Osteoblast (primary cell): ENCODE measurements at regions not wholly inside any gene's neighbourhood (a gene's known extent, or its start where the extent isn't known, plus 50 kb on each side); places are given as distances from the start of the nearest gene placed in this dataset.

Experiments
- DNase-seq: peaks from one replicate; pipeline ENCODE4 v3.0.0; 2011; ENCODE audit warnings: low spot score, mixed read lengths; ENCODE audit not compliant: insufficient read length; ENCODE audit errors: missing footprints
- H2AFZ ChIP-seq: 2 replicates; pipeline ENCODE4 v1.6.0; 2011; ENCODE audit warnings: mild to moderate bottlenecking, low read length
- H3K27ac ChIP-seq: 2 replicates; pipeline ENCODE4 v1.5.1; 2011; ENCODE audit warnings: mild to moderate bottlenecking, low read depth, low read length, moderate library complexity
- H3K27me3 ChIP-seq: 2 replicates; pipeline ENCODE4 v1.6.0; 2012; ENCODE audit warnings: mild to moderate bottlenecking, control low read depth, inconsistent platforms, low read length, moderate library complexity; ENCODE audit not compliant: insufficient read depth
- H3K36me3 ChIP-seq: 2 replicates; pipeline ENCODE4 v1.5.1; 2011; ENCODE audit warnings: mild to moderate bottlenecking, low read length, control low read depth, moderate library complexity; ENCODE audit not compliant: insufficient read depth
- H3K4me1 ChIP-seq: 2 replicates; pipeline ENCODE4 v1.5.1; 2011; ENCODE audit warnings: mild to moderate bottlenecking, low read length, control low read depth, moderate library complexity; ENCODE audit not compliant: insufficient read depth
- H3K4me2 ChIP-seq: 2 replicates; pipeline ENCODE4 v1.6.0; 2011; ENCODE audit warnings: mild to moderate bottlenecking, low read length; ENCODE audit not compliant: insufficient read depth
- H3K4me3 ChIP-seq: fragments of 200-600 bp; sonication (generic); 3 replicates; pipeline ENCODE4 v1.5.1; 2012; ENCODE audit warnings: mild to moderate bottlenecking, low read length, inconsistent platforms; ENCODE audit not compliant: insufficient read depth
- H3K79me2 ChIP-seq: 2 replicates; pipeline ENCODE4 v1.6.0; 2012; ENCODE audit warnings: mild to moderate bottlenecking, low read length, control low read depth, inconsistent platforms; ENCODE audit not compliant: insufficient read depth
- H3K9me3 ChIP-seq: 2 replicates; pipeline ENCODE4 v1.5.1; 2011; ENCODE audit warnings: low read depth, low read length, control low read depth
- H4K20me1 ChIP-seq: 2 replicates; pipeline ENCODE4 v1.6.0; 2012; ENCODE audit warnings: mild to moderate bottlenecking, low read length, control low read depth; ENCODE audit not compliant: insufficient read depth
- TF ChIP-seq, protein P1 (sequence below): IDR thresholded peaks from 2 replicates; pipeline ENCODE4 v1.5.1; 2011; ENCODE audit warnings: mild to moderate bottlenecking, low read depth, low read length, moderate library complexity; ENCODE audit errors: extremely low read depth

DNA sequence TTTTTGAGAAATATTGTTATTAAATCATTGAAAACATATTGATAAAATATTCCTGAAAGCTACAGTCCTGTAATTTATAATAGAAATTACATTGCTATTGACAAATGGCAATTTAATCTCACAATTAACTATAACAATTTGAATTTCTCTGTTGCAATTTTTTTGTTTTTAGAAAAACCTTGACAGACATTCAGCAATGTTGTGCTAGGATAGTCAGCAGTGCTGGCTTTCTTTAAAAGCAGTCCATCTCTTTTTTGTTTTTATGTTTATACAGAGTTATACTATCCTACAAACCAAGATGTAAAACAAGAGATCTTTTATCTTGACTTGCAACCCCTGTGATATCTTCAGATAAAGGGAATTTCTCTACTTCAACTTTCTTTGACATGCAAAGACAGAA is 93.1 kb downstream of the TUSC7 start:
- Histone ChIP-seq H3K4me1 (no peaks in the 10 kb centered on the region), H3K27me3 (no peaks in the 10 kb centered on the region), H3K27ac (no peak overlapping the region), H4K20me1 (no peaks in the 10 kb centered on the region), H3K4me3 (no peak overlapping the region), H3K9me3 (no peaks in the 10 kb centered on the region), H3K36me3 (no peaks in the 10 kb centered on the region), H2AFZ (no peak overlapping the region), H3K79me2 (no peaks in the 10 kb centered on the region), H3K4me2 (no peak overlapping the region)
- TF ChIP-seq, protein P1, sequence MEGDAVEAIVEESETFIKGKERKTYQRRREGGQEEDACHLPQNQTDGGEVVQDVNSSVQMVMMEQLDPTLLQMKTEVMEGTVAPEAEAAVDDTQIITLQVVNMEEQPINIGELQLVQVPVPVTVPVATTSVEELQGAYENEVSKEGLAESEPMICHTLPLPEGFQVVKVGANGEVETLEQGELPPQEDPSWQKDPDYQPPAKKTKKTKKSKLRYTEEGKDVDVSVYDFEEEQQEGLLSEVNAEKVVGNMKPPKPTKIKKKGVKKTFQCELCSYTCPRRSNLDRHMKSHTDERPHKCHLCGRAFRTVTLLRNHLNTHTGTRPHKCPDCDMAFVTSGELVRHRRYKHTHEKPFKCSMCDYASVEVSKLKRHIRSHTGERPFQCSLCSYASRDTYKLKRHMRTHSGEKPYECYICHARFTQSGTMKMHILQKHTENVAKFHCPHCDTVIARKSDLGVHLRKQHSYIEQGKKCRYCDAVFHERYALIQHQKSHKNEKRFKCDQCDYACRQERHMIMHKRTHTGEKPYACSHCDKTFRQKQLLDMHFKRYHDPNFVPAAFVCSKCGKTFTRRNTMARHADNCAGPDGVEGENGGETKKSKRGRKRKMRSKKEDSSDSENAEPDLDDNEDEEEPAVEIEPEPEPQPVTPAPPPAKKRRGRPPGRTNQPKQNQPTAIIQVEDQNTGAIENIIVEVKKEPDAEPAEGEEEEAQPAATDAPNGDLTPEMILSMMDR, result no peak
- DNase-seq, result no peak

DNA sequence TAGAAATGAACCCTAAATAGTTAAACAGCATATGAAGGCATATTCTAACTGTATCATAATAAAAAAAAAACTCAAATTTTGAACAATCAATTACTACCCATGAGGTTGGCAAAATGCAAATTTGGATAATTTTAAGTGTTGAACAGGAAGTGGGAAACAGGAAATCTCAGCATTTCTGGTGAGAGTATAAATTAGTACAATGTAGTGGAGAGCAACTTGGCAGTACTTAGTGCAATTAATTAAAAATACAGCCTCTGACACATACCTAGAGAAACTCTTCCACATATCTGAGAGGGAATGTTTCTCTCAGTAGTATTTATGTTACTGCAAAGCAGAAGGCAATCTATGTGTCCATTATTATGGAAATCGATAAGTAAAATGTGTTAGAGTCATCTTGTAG is 96.8 kb downstream of the TUSC7 start:
- no peaks in the 10 kb centered on the region for H3K9me3 ChIP-seq
- no peak overlapping the region for H3K4me2 ChIP-seq
- no peaks in the 10 kb centered on the region for H3K4me1 ChIP-seq
- TF ChIP-seq, protein P1, result no peak
- H3K27ac ChIP-seq, result no peak overlapping the region
- no peak overlapping the region for H3K4me3 ChIP-seq
- H4K20me1 ChIP-seq, result no peaks in the 10 kb centered on the region
- no peaks in the 10 kb centered on the region for H3K79me2 ChIP-seq
- no peak overlapping the region for H2AFZ ChIP-seq
- no peak for DNase-seq
- no peaks in the 10 kb centered on the region for H3K36me3 ChIP-seq
- H3K27me3 ChIP-seq, result no peaks in the 10 kb centered on the region

DNA sequence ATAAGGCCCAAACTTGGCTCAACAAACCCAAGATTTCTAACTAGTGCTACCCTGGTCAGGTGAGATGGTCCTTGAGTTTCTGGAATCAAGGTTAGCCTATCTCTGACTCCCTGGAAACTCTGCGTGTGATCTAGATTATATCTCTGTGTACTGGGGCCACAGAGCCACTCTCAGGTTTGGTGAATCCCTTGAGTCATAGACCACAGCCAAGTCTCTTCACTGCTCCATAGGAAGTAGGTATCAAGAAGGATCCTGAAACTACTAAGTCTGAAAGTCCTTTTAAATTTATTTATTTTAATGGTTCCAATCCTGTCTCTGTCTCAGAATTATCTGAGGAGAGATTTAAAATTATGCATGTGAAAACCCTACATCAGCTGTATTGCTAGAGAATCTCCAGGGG is 99.1 kb downstream of the TUSC7 start:
- Histone ChIP-seq H3K27me3 (no peaks in the 10 kb centered on the region), H2AFZ (no peak overlapping the region), H3K36me3 (no peaks in the 10 kb centered on the region), H3K4me3 (no peak overlapping the region), H3K79me2 (no peaks in the 10 kb centered on the region), H3K27ac (no peak overlapping the region), H3K4me2 (no peak overlapping the region), H3K4me1 (no peaks in the 10 kb centered on the region), H4K20me1 (no peaks in the 10 kb centered on the region), H3K9me3 (no peaks in the 10 kb centered on the region)
- TF ChIP-seq, protein P1, result no peak
- peak; percentile 27 for DNase-seq

DNA sequence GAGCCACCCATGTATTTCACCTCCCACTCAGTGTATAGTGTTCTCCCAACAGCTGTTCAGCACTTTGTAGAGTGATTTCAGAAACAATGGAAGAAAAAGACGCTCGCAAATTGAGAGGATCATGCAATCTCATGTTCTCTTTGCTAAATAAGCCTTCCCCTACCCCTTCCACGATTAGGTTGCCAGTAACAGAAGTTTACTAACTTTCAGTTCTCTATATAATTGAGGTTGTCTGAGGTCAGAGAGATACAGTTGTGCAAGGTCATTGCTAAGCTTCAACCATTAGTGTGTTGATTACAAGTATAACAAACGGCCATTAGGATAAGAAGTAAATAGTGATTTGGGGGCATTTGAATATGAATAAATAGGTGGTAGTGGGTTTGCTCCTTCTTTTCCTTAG is 99.6 kb downstream of the TUSC7 start:
- TF ChIP-seq, protein P1, result no peak

More for the DNA sequence above, 99.6 kb downstream of the TUSC7 start:
- no peaks in the 10 kb centered on the region for H3K79me2 ChIP-seq
- H2AFZ ChIP-seq, result no peak overlapping the region
- H3K9me3 ChIP-seq, result no peaks in the 10 kb centered on the region
- no peaks in the 10 kb centered on the region for H3K27me3 ChIP-seq
- no peaks in the 10 kb centered on the region for H4K20me1 ChIP-seq
- H3K36me3 ChIP-seq, result no peaks in the 10 kb centered on the region
- H3K4me1 ChIP-seq, result no peaks in the 10 kb centered on the region
- no peak overlapping the region for H3K4me2 ChIP-seq
- H3K27ac ChIP-seq, result no peak overlapping the region
- H3K4me3 ChIP-seq, result no peak overlapping the region
- no peak for DNase-seq
